ENCODE measurements at regions not wholly inside any gene's neighbourhood (a gene's known extent, or its start where the extent isn't known, plus 50 kb on each side); places are given as distances from the start of the nearest gene placed in this dataset.

- TF ChIP-seq XRCC5 (optimal IDR thresholded peaks at IDR 0.05; ENCODE audit: low read length) (no peak), NFE2L2 (IDR thresholded peaks at IDR 0.05; ENCODE audit: low read length) (no peak), RBM22 (optimal IDR thresholded peaks at IDR 0.05; ENCODE audit: low read length) (no peak), CTCF (CRISPR knock-in tag; IDR thresholded peaks at IDR 0.05) (no peak), HMGXB4 (CRISPR knock-in tag; IDR thresholded peaks at IDR 0.05; ENCODE audit: borderline replicate concordance in 1 of 2, low read depth in 1 of 2) (no peak), SP140L (CRISPR knock-in tag; IDR thresholded peaks at IDR 0.05; ENCODE audit: borderline replicate concordance) (no peak), SP1 (IDR thresholded peaks at IDR 0.05) (no peak), SP1 (CRISPR knock-in tag; IDR thresholded peaks at IDR 0.05) (no peak), GMEB1 (CRISPR knock-in tag; IDR thresholded peaks at IDR 0.05; ENCODE audit: borderline replicate concordance) (no peak)
Measured at GRCh38 chr2:19139386-19139785, 219.0 kb downstream of the OSR1 start.
